ENCODE measurements at regions not wholly inside any gene's neighbourhood (a gene's known extent, or its start where the extent isn't known, plus 50 kb on each side); places are given as distances from the start of the nearest gene placed in this dataset.

- H4K8ac ChIP-seq (ENCODE audit: low read depth in 2 of 2, low read length in 2 of 2), result no peak overlapping the region
- no peak overlapping the region for H2AK9ac ChIP-seq (replicated peaks; ENCODE audit: low read depth, low read length, poor library complexity)
- H3K36me3 ChIP-seq (ENCODE audit: control insufficient read depth, insufficient read depth, low read length), result no peaks in the 10 kb centered on the region
- H3K27me3 ChIP-seq (ENCODE audit: control insufficient read depth, insufficient read depth, low read length), result peaks cover 5% of the 10 kb centered on the region; the same call in 1 of the 2 replicates
- no peak overlapping the region for H2BK15ac ChIP-seq (ENCODE audit: low read depth, low read length)
- BruUV-seq (replicated peaks), result no TSS peak
- no peak overlapping the region for H3K56ac ChIP-seq (ENCODE audit: extremely low read depth, insufficient read depth, low read length)
- 0 out of 2 replicates have a peak overlapping the region, but pooled peaks have one; percentile 23 for H2BK20ac ChIP-seq (ENCODE audit: low read depth, low read length)
- H2AFZ ChIP-seq (replicated peaks; ENCODE audit: low read length, poor library complexity), result no peak overlapping the region
- H3K9me3 ChIP-seq (ENCODE audit: control insufficient read depth, insufficient read depth, low read length), result no peaks in the 10 kb centered on the region
- H3K23ac ChIP-seq (ENCODE audit: low read depth, low read length), result no peak overlapping the region
- no peak overlapping the region for H2BK5ac ChIP-seq (ENCODE audit: low read depth, low read length, poor library complexity, severe bottlenecking)
- no peak overlapping the region for H3K18ac ChIP-seq (ENCODE audit: low read depth, low read length)
- H3K9ac ChIP-seq (ENCODE audit: low read depth, low read length), result no peak overlapping the region
- no peak overlapping the region for H3K14ac ChIP-seq (replicated peaks; ENCODE audit: low read depth, low read length)
- peaks cover 6% of the 10 kb centered on the region; the same call in 1 of the 2 replicates for H3K4me1 ChIP-seq (ENCODE audit: control insufficient read depth, insufficient read depth, low read length)
- dilution Hi-C loops (cut with HindIII; ENCODE audit: low sequenced_read_pairs, unreplicated experiment), result no loop called here
- ATAC-seq (ENCODE audit: low read depth) (no peak), DNase-seq (no peak)
- H2BK120ac ChIP-seq (ENCODE audit: low read depth, low read length), result no peak overlapping the region
- H3K79me1 ChIP-seq (ENCODE audit: low read depth in 1 of 2, low read length in 2 of 2), result no peaks in the 10 kb centered on the region
- H3K4ac ChIP-seq (ENCODE audit: low read depth, low read length), result no peak overlapping the region
- TF ChIP-seq CEBPB (IDR thresholded peaks at IDR 0.05; ENCODE audit: low read depth, low read length) (no peak), MAFK (IDR thresholded peaks at IDR 0.05; ENCODE audit: low read depth, low read length) (no peak), CHD1 (IDR thresholded peaks at IDR 0.05; ENCODE audit: low read depth, low read length) (no peak), RCOR1 (IDR thresholded peaks at IDR 0.05; ENCODE audit: insufficient replicate concordance, low read length) (no peak), MAZ (IDR thresholded peaks at IDR 0.05; ENCODE audit: borderline replicate concordance, low read depth, low read length) (no peak), SMC3 (IDR thresholded peaks at IDR 0.05; ENCODE audit: low read depth, low read length) (no peak), RAD21 (IDR thresholded peaks at IDR 0.05; ENCODE audit: low read length) (no peak), FOS (IDR thresholded peaks at IDR 0.05; ENCODE audit: low read depth, low read length) (no peak), RFX5 (IDR thresholded peaks at IDR 0.05; ENCODE audit: low read depth, low read length) (no peak), ELK1 (IDR thresholded peaks at IDR 0.05; ENCODE audit: borderline replicate concordance, low read depth, low read length) (no peak), CTCF (conservative IDR thresholded peaks at IDR 0.05; ENCODE audit: low read depth, low read length) (no peak), USF2 (IDR thresholded peaks at IDR 0.05; ENCODE audit: low read depth, low read length) (no peak), MXI1 (IDR thresholded peaks at IDR 0.05; ENCODE audit: borderline replicate concordance, low read depth, low read length) (no peak)
- H3K4me2 ChIP-seq (ENCODE audit: low read depth, low read length), result no peak overlapping the region
- no peaks in the 10 kb centered on the region for H4K20me1 ChIP-seq (ENCODE audit: insufficient read depth, low read length)
- ChIA-PET CTCF (interaction anchor here (1.3 to 1.4 kb wide), 3 partner anchors 13 to 185 kb away, joined by 3 to 11 read pairs (median 5); no protein-coding TSS in a partner anchor), POLR2A (ENCODE audit: unreplicated experiment) (no interaction called here)
- intact Hi-C loops (cut with micrococcal nuclease), result loop anchor here (10.0 kb wide), 1 partner anchor 540 kb away; no protein-coding TSS in a partner anchor
- no peaks in the 10 kb centered on the region; the same call in 1 of the 2 replicates for H3K9me1 ChIP-seq (ENCODE audit: insufficient read depth, low read length)
- H4K5ac ChIP-seq (ENCODE audit: low read depth, low read length), result no peak overlapping the region; the same call in 1 of the 2 replicates
- H3K4me3 ChIP-seq (ENCODE audit: insufficient read depth, low read depth, low read length), result no peak overlapping the region
- no peak overlapping the region for H2AK5ac ChIP-seq (ENCODE audit: low read depth, low read length)
- in situ Hi-C loops (cut with MboI; ENCODE audit: low sequenced_read_pairs), result loop anchor here (10.0 kb wide), 2 partner anchors 90 to 190 kb away; no protein-coding TSS in a partner anchor
- no peak overlapping the region for H3K27ac ChIP-seq (ENCODE audit: insufficient read depth, low read length)
- no peak overlapping the region for H4K91ac ChIP-seq (ENCODE audit: insufficient read depth, low read depth, low read length)
Observed at GRCh38 chr5:36505021-36505420, 101.4 kb upstream of the SLC1A3 start.

All from IMR-90 (cell line).